ENCODE measurements at regions not wholly inside any gene's neighbourhood (a gene's known extent, or its start where the extent isn't known, plus 50 kb on each side); places are given as distances from the start of the nearest gene placed in this dataset.

- Histone ChIP-seq H3K9me3 (no peaks in the 10 kb centered on the region), H3K27ac (no peak overlapping the region), H3K4me3 (no peak overlapping the region), H3K4me1 (no peaks in the 10 kb centered on the region), H3K36me3 (no peaks in the 10 kb centered on the region), H3K27me3 (no peaks in the 10 kb centered on the region)
- ATAC-seq (no peak), DNase-seq (no peak)
- intact Hi-C loops (cut with DNase I), result loop anchor here in 1 of 10 donors (10.0 kb wide), 1 partner anchor 196 kb away; no protein-coding TSS in a partner anchor
- no peak for TF ChIP-seq CTCF (IDR thresholded peaks at IDR 0.05)
- TF ChIP-seq POLR2A (IDR thresholded peaks at IDR 0.05), result no peak
- 74 to 83% (median 78%) methylated on average over 4 of the region's 4 CpGs for WGBS, 4 donors
Observed at GRCh38 chr11:33560729-33561128, 139.9 kb downstream of the C11orf91 start.

GRCh38 chr11:33559567-33559966, 141.1 kb downstream of the C11orf91 start:
- no peaks in the 10 kb centered on the region for H3K27me3 ChIP-seq
- intact Hi-C loops (cut with DNase I), result loop anchor here in 2 of 10 donors (10.0 kb wide), 1 partner anchor 185 kb away; the partner anchor contains the start of gene KIAA1549L (in 2 of the 2)
- H3K9me3 ChIP-seq, result no peaks in the 10 kb centered on the region
- WGBS, 4 donors, result 71 to 77% (median 73%) methylated on average over 11 of the region's 11 CpGs
- no peak overlapping the region for H3K27ac ChIP-seq
- ATAC-seq, result no peak
- H3K36me3 ChIP-seq, result no peaks in the 10 kb centered on the region
- H3K4me1 ChIP-seq, result no peaks in the 10 kb centered on the region
- no peak for DNase-seq
- TF ChIP-seq CTCF (IDR thresholded peaks at IDR 0.05) (no peak), POLR2A (IDR thresholded peaks at IDR 0.05) (no peak)
- no peak overlapping the region for H3K4me3 ChIP-seq

GRCh38 chr11:33558097-33558496, 142.5 kb downstream of the C11orf91 start:
- ATAC-seq, result no peak
- TF ChIP-seq POLR2A (IDR thresholded peaks at IDR 0.05) (no peak), CTCF (IDR thresholded peaks at IDR 0.05) (no peak)
- DNase-seq, result no peak
- intact Hi-C loops (cut with DNase I), result loop anchor here in 2 of 10 donors (10.0 kb wide), 1 partner anchor 183 kb away; the partner anchor contains the start of gene KIAA1549L (in 2 of the 2)
- H3K9me3 ChIP-seq, result no peaks in the 10 kb centered on the region
- no peaks in the 10 kb centered on the region for H3K36me3 ChIP-seq
- H3K4me3 ChIP-seq, result no peak overlapping the region
- no peaks in the 10 kb centered on the region for H3K4me1 ChIP-seq
- H3K27me3 ChIP-seq, result no peaks in the 10 kb centered on the region
- whole genome bisulfite sequencing, 4 donors, result 73 to 89% (median 83%) methylated on average over 7 of the region's 7 CpGs
- no peak overlapping the region for H3K27ac ChIP-seq

GRCh38 chr11:33557201-33557600, 143.4 kb downstream of the C11orf91 start:
- no peak for DNase-seq
- H3K27me3 ChIP-seq, result no peaks in the 10 kb centered on the region
- no peak for TF ChIP-seq POLR2A (IDR thresholded peaks at IDR 0.05)
- no peak for TF ChIP-seq CTCF (IDR thresholded peaks at IDR 0.05)

More at GRCh38 chr11:33557201-33557600, 143.4 kb downstream of the C11orf91 start:
- H3K9me3 ChIP-seq, result no peaks in the 10 kb centered on the region
- ATAC-seq, result no peak
- H3K4me3 ChIP-seq, result no peak overlapping the region
- H3K27ac ChIP-seq, result no peak overlapping the region
- H3K4me1 ChIP-seq, result no peaks in the 10 kb centered on the region
- intact Hi-C loops (cut with DNase I), result loop anchor here in 2 of 10 donors (10.0 kb wide), 1 partner anchor 182 kb away; the partner anchor contains the start of gene KIAA1549L (in 2 of the 2)
- 26 to 80% (median 59%) methylated on average over 1 of the region's 1 CpG for WGBS, 4 donors
- no peaks in the 10 kb centered on the region for H3K36me3 ChIP-seq

All from heart left ventricle (tissue), 16 donors.